Neural cell (in vitro differentiated cells): ENCODE measurements at regions not wholly inside any gene's neighbourhood (a gene's known extent, or its start where the extent isn't known, plus 50 kb on each side); places are given as distances from the start of the nearest gene placed in this dataset.
"Not testable (repeated sequence)": the region's sequence is repeated elsewhere in the genome, so short reads cannot be mapped to it uniquely, and the experiment has no call there.

Source experiments
- H2AFZ ChIP-seq: fragments of 200-600, 300-800 bp; sonication (generic), shearing (Covaris generic); 2 replicates; pipeline ENCODE4 v1.6.0; 2014; ENCODE audit warnings: low read depth, mild to moderate bottlenecking, antibody characterized with exemption, low read length, moderate library complexity
- H3F3A ChIP-seq: fragments of 200-600 bp; shearing (Covaris generic); 2 replicates; pipeline ENCODE4 v1.6.1; 2016; ENCODE audit warnings: mild to moderate bottlenecking, moderate library complexity, mixed read lengths, antibody characterized with exemption, low read length; ENCODE audit not compliant: insufficient read depth, poor library complexity, severe bottlenecking
- H3K27ac ChIP-seq: fragments of 200-600, 300-800 bp; sonication (generic), shearing (Covaris generic); 2 replicates; pipeline ENCODE4 v1.5.1; 2014; ENCODE audit warnings: mild to moderate bottlenecking, low read length, moderate library complexity
- H3K27me3 ChIP-seq: fragments of 300-800, 200-600 bp; sonication (generic), shearing (Covaris generic); 2 replicates; pipeline ENCODE4 v1.6.0; 2014; ENCODE audit warnings: mild to moderate bottlenecking, low read depth, low read length, moderate library complexity; ENCODE audit not compliant: insufficient read depth
- H3K36me3 ChIP-seq: fragments of 300-800, 200-600 bp; sonication (generic), shearing (Covaris generic); 2 replicates; pipeline ENCODE4 v1.5.1; 2014; ENCODE audit warnings: mild to moderate bottlenecking, antibody characterized with exemption, low read length, moderate library complexity; ENCODE audit not compliant: insufficient read depth
- H3K4me2 ChIP-seq: fragments of 300-800, 200-600 bp; sonication (generic), shearing (Covaris generic); 2 replicates; pipeline ENCODE4 v1.6.0; 2014; ENCODE audit warnings: mild to moderate bottlenecking, low read length
- H3K4me3 ChIP-seq: fragments of 300-800, 200-600 bp; sonication (generic), shearing (Covaris generic); 2 replicates; pipeline ENCODE4 v1.5.1; 2014; ENCODE audit warnings: mild to moderate bottlenecking, low read length, moderate library complexity
- H3K79me2 ChIP-seq: fragments of 200-600 bp; shearing (Covaris generic); replicated peaks from 2 replicates; pipeline ENCODE4 v1.6.0; 2014; ENCODE audit warnings: mild to moderate bottlenecking, low read length, moderate library complexity; ENCODE audit not compliant: insufficient read depth
- H3K9ac ChIP-seq: fragments of 300-800, 200-600 bp; sonication (generic), shearing (Covaris generic); 2 replicates; pipeline ENCODE4 v1.6.1; 2016; ENCODE audit warnings: mild to moderate bottlenecking, low read length, mixed read lengths
- H3K9me2 ChIP-seq: fragments of 200-600 bp; shearing (Covaris generic); 2 replicates; pipeline ENCODE4 v1.6.1; 2016; ENCODE audit warnings: mild to moderate bottlenecking, low read length, mixed read lengths; ENCODE audit not compliant: insufficient read depth
- H3K9me3 ChIP-seq: fragments of 200-600, 300-800 bp; sonication (generic), shearing (Covaris generic); 2 replicates; pipeline ENCODE4 v1.6.1; 2016; ENCODE audit warnings: mild to moderate bottlenecking, mixed run types, low read length, moderate library complexity, mixed read lengths
- H4K20me1 ChIP-seq: fragments of 200-600 bp; shearing (Covaris generic); 2 replicates; pipeline ENCODE4 v1.6.1; 2016; ENCODE audit warnings: mild to moderate bottlenecking, mixed run types; ENCODE audit not compliant: insufficient read depth
- EP300 ChIP-seq: fragments of 450-650 bp; conservative IDR thresholded peaks from 2 replicates; pipeline ENCODE4 v1.6.1; 2014; ENCODE audit warnings: antibody characterized with exemption, mild to moderate bottlenecking, moderate library complexity; ENCODE audit not compliant: poor library complexity, severe bottlenecking
- MXI1 ChIP-seq: fragments of 450-650 bp; conservative IDR thresholded peaks from 2 replicates; pipeline ENCODE4 v1.6.1; 2014; ENCODE audit warnings: antibody characterized with exemption, mild to moderate bottlenecking; ENCODE audit not compliant: poor library complexity, severe bottlenecking
- REST ChIP-seq: IDR thresholded peaks from 2 replicates; pipeline ENCODE4 v1.6.1; 2012; ENCODE audit warnings: borderline replicate concordance
- SMC3 ChIP-seq: fragments of 450-650 bp; conservative IDR thresholded peaks from 2 replicates; pipeline ENCODE4 v1.6.1; 2014; ENCODE audit warnings: antibody characterized with exemption, mild to moderate bottlenecking, moderate library complexity; ENCODE audit not compliant: poor library complexity
- TAF1 ChIP-seq: IDR thresholded peaks from 2 replicates; pipeline ENCODE4 v1.6.1; 2012; ENCODE audit warnings: low read depth

- Histone ChIP-seq H3K36me3 (no peaks in the 10 kb centered on the region), H3K27me3 (no peaks in the 10 kb centered on the region), H3F3A (no peaks in the 10 kb centered on the region), H3K27ac (no peak overlapping the region), H2AFZ (no peak overlapping the region), H3K9me2 (no peaks in the 10 kb centered on the region), H3K9ac (no peak overlapping the region), H3K4me3 (no peak overlapping the region), H3K79me2 (no peaks in the 10 kb centered on the region), H3K9me3 (no peaks in the 10 kb centered on the region), H4K20me1 (no peaks in the 10 kb centered on the region), H3K4me2 (no peak overlapping the region)
- no peak for TF ChIP-seq MXI1
Observed at GRCh38 chrX:20680998-20681397, 414.3 kb upstream of the RPS6KA3 start.

DNA sequence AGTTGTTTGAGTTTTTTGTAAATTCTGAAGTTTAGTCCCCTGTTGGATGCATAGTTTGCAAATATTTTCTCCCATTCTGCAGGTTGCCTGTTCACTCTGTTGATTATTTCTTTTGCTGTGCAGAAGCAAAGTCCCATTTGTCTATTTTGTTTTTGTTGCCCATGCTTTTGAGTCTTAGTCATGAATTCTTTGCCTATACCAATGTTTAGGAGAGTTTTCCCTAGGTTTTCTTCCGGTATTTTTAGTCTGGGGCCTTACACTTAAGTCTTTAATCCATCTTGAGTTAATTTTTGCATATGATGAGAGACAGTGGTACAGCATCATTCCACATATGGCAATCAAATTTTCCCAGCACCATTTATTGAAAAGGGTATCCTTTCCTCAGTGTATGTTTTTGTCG, 405.8 kb upstream of the RPS6KA3 start:
- Histone ChIP-seq H3K9ac (no peak overlapping the region), H3F3A (no peaks in the 10 kb centered on the region), H3K9me2 (no peaks in the 10 kb centered on the region), H3K36me3 (no peaks in the 10 kb centered on the region), H3K27me3 (no peaks in the 10 kb centered on the region), H4K20me1 (no peaks in the 10 kb centered on the region), H3K27ac (no peak overlapping the region), H2AFZ (no peak overlapping the region), H3K9me3 (no peaks in the 10 kb centered on the region), H3K4me2 (no peak overlapping the region), H3K4me3 (no peak overlapping the region), H3K79me2 (no peaks in the 10 kb centered on the region)
- TF ChIP-seq TAF1 (no peak), MXI1 (no peak), REST (no peak), SMC3 (no peak)

GRCh38 chrX:20671746-20672145, 405.0 kb upstream of the RPS6KA3 start:
- not testable (repeated sequence) for H2AFZ ChIP-seq, H3K27me3 ChIP-seq, H3K27ac ChIP-seq, H3K9me2 ChIP-seq, H3K36me3 ChIP-seq, H3K9me3 ChIP-seq, H3K9ac ChIP-seq, H3K4me2 ChIP-seq, H3F3A ChIP-seq, H3K79me2 ChIP-seq, H4K20me1 ChIP-seq, H3K4me3 ChIP-seq

DNA sequence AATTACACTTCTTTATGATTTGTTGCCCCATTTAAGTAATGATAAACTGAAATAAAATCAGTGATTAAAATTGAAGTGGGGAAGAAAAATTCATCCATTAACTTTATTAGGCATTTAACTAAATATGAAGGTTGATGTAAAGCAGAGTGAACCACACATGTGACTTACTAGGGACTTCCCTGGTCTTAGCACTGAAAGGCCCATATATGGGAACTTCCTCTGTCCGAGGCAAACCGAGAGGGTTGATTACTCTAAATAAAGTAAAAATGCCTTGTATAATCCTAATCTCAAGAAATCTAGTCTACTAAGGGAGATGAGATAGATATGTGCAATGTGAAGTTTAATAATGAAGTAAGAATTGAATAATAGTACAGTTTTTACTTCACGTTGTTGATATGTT, 403.9 kb upstream of the RPS6KA3 start:
- H3K9me3 ChIP-seq, result no peaks in the 10 kb centered on the region
- no peaks in the 10 kb centered on the region for H4K20me1 ChIP-seq
- H3K27ac ChIP-seq, result no peak overlapping the region
- no peaks in the 10 kb centered on the region for H3F3A ChIP-seq
- no peaks in the 10 kb centered on the region for H3K9me2 ChIP-seq
- H3K4me3 ChIP-seq, result no peak overlapping the region
- H2AFZ ChIP-seq, result no peak overlapping the region
- no peaks in the 10 kb centered on the region for H3K36me3 ChIP-seq
- no peaks in the 10 kb centered on the region for H3K79me2 ChIP-seq
- no peak overlapping the region for H3K4me2 ChIP-seq
- no peaks in the 10 kb centered on the region for H3K27me3 ChIP-seq
- TF ChIP-seq MXI1 (no peak), EP300 (no peak), SMC3 (no peak)
- no peak overlapping the region for H3K9ac ChIP-seq
